SH-SY5Y (cell line): ENCODE measurements at regions not wholly inside any gene's neighbourhood (a gene's known extent, or its start where the extent isn't known, plus 50 kb on each side); places are given as distances from the start of the nearest gene placed in this dataset.

ENCODE experiments used
- GATA2 ChIP-seq: IDR thresholded peaks from 2 replicates; pipeline ENCODE4 v1.6.1; 2011; ENCODE audit warnings: mild to moderate bottlenecking, low read depth, low read length
- GATA3 ChIP-seq: IDR thresholded peaks from 2 replicates; pipeline ENCODE4 v1.6.1; 2011; ENCODE audit warnings: low read depth, mild to moderate bottlenecking, low read length, moderate library complexity

- TF ChIP-seq GATA3 (no peak), GATA2 (no peak)
Measured at GRCh38 chr7:121574109-121574508, 178.0 kb upstream of the FAM3C start.
